SK-N-SH (cell line): ENCODE measurements at regions not wholly inside any gene's neighbourhood (a gene's known extent, or its start where the extent isn't known, plus 50 kb on each side); places are given as distances from the start of the nearest gene placed in this dataset.
"Not testable (repeated sequence)": the region's sequence is repeated elsewhere in the genome, so short reads cannot be mapped to it uniquely, and the experiment has no call there.

Experiments used
- CTCF ChIA-PET: fragments of 300-600, 350-600 bp; formaldehyde crosslinking; extraction: SDS; loops from one replicate; lab custom pipeline; 2021; lab: Yijun Ruan, JAX
- POLR2A ChIA-PET: fragments of 350-600 bp; sonication (Branson Sonifier 250); formaldehyde crosslinking; extraction: SDS; loops from one replicate; lab custom pipeline; 2020; ENCODE audit warnings: antibody characterized with exemption, inconsistent platforms; lab: Yijun Ruan, JAX
- DNase-seq: peaks from one replicate; pipeline ENCODE4 v3.0.0; 2012
- H2AFZ ChIP-seq: fragments of 200-600 bp; sonication (generic); 2 replicates; pipeline ENCODE4 v1.8.1; 2016; ENCODE audit warnings: antibody characterized with exemption, mild to moderate bottlenecking, low read depth
- H3F3A ChIP-seq: fragments of 200-600 bp; sonication (generic); replicated peaks from 2 replicates; pipeline ENCODE3; 2016; ENCODE audit warnings: antibody characterized with exemption, mild to moderate bottlenecking; ENCODE audit not compliant: insufficient read depth
- H3K27ac ChIP-seq, 2 experiments: fragments of 200-500 bp in 1 of 2; fragments of 200-600 bp in 1 of 2; sonication (Bioruptor generic) in 1 of 2; sonication (generic), shearing (Covaris generic) in 1 of 2; 2 replicates each; pipeline versions ENCODE4 v1.5.1 to v1.6.1; 2014 to 2016; ENCODE audit warnings: low read depth in 2 of 2, inconsistent platforms in 1 of 2, low read length in 1 of 2, mild to moderate bottlenecking in 1 of 2, mixed read lengths in 1 of 2
- H3K27me3 ChIP-seq: fragments of 200-600 bp; sonication (generic), shearing (Covaris generic); 2 replicates; pipeline ENCODE4 v1.6.1; 2016; ENCODE audit warnings: mixed run types; ENCODE audit not compliant: insufficient read depth
- H3K36me3 ChIP-seq, 2 experiments: fragments of 200-500 bp in 1 of 2; fragments of 200-600 bp in 1 of 2; sonication (Bioruptor generic) in 1 of 2; sonication (generic) in 1 of 2; replicated peaks in 1 of 2; 2 replicates each; pipeline versions ENCODE3 to v1.5.1; 2014 to 2016; ENCODE audit warnings: low read length in 1 of 2, mild to moderate bottlenecking in 1 of 2; ENCODE audit not compliant: insufficient read depth in 2 of 2, control insufficient read depth in 1 of 2
- H3K4me1 ChIP-seq, 2 experiments: fragments of 200-500 bp in 1 of 2; fragments of 200-600 bp in 1 of 2; sonication (Bioruptor generic) in 1 of 2; sonication (generic), shearing (Covaris generic) in 1 of 2; 2 replicates each; pipeline versions ENCODE4 v1.5.1 to v1.6.1; 2014 to 2016; ENCODE audit warnings: low read depth in 1 of 2, low read length in 1 of 2, mixed run types in 1 of 2; ENCODE audit not compliant: insufficient read depth in 2 of 2, control insufficient read depth in 1 of 2
- H3K4me2 ChIP-seq: fragments of 200-600 bp; sonication (generic), shearing (Covaris generic); 2 replicates; pipeline ENCODE4 v1.6.1; 2017; ENCODE audit warnings: mixed run types
- H3K4me3 ChIP-seq, 2 experiments: fragments of 200-500 bp in 1 of 2; fragments of 200-600 bp in 1 of 2; sonication (Bioruptor generic) in 1 of 2; sonication (generic), shearing (Covaris generic) in 1 of 2; 2 replicates each; pipeline versions ENCODE4 v1.5.1 to v1.8.1; 2014 to 2016; ENCODE audit warnings: low read depth in 2 of 2, inconsistent platforms in 1 of 2, low read length in 1 of 2, mild to moderate bottlenecking in 1 of 2, mixed read lengths in 1 of 2, moderate library complexity in 1 of 2
- H3K79me2 ChIP-seq: fragments of 200-600 bp; sonication (generic); 2 replicates; pipeline ENCODE4 v1.8.1; 2017; ENCODE audit warnings: mild to moderate bottlenecking; ENCODE audit not compliant: insufficient read depth
- H3K9ac ChIP-seq: fragments of 200-600 bp; sonication (generic); 2 replicates; pipeline ENCODE4 v1.6.1; 2017; ENCODE audit warnings: mixed run types
- H3K9me2 ChIP-seq: fragments of 200-600 bp; sonication (generic); 2 replicates; pipeline ENCODE4 v1.6.1; 2017; ENCODE audit warnings: mixed run types
- H3K9me3 ChIP-seq: fragments of 200-600 bp; sonication (generic); 2 replicates; pipeline ENCODE4 v1.6.1; 2017; ENCODE audit warnings: mixed run types, mild to moderate bottlenecking, moderate library complexity
- H4K20me1 ChIP-seq: fragments of 200-600 bp; sonication (generic); 2 replicates; pipeline ENCODE4 v1.6.1; 2017; ENCODE audit warnings: mild to moderate bottlenecking, mixed run types; ENCODE audit not compliant: insufficient read depth
- FOXJ3 ChIP-seq: sonication (generic); formaldehyde crosslinking; IDR thresholded peaks from 2 replicates; pipeline ENCODE4 v1.5.1; 2020; ENCODE audit warnings: mild to moderate bottlenecking, missing genetic modification reagents
- MAX ChIP-seq: IDR thresholded peaks from 2 replicates; pipeline ENCODE4 v1.4.0; 2012; ENCODE audit warnings: low read depth
- MEF2A ChIP-seq: IDR thresholded peaks from 2 replicates; pipeline ENCODE4 v1.4.0; 2012; ENCODE audit warnings: low read depth, borderline replicate concordance
- NRF1 ChIP-seq: IDR thresholded peaks from 2 replicates; pipeline ENCODE4 v1.6.1; 2012; ENCODE audit warnings: low read depth, mild to moderate bottlenecking, low read length
- PBX3 ChIP-seq: IDR thresholded peaks from 2 replicates; pipeline ENCODE4; 2012
- POLR2AphosphoS5 ChIP-seq: IDR thresholded peaks from 2 replicates; pipeline ENCODE4 v1.6.1; 2012; ENCODE audit warnings: low read depth, low read length
- RXRA ChIP-seq: IDR thresholded peaks from 2 replicates; pipeline ENCODE4 v1.4.0; 2012; ENCODE audit warnings: low read depth, mild to moderate bottlenecking, borderline replicate concordance
- TCF12 ChIP-seq: IDR thresholded peaks from 2 replicates; pipeline ENCODE4 v1.4.0; 2012
- TEAD4 ChIP-seq: IDR thresholded peaks from 2 replicates; pipeline ENCODE4 v1.4.0; 2012; ENCODE audit warnings: mild to moderate bottlenecking, borderline replicate concordance; ENCODE audit not compliant: insufficient read depth
- USF1 ChIP-seq: IDR thresholded peaks from 2 replicates; pipeline ENCODE4 v1.4.0; 2012; ENCODE audit warnings: low read depth, borderline replicate concordance
- YY1 ChIP-seq: IDR thresholded peaks from 2 replicates; pipeline ENCODE4 v1.4.0; 2012; ENCODE audit warnings: low read depth, mild to moderate bottlenecking
- ZBTB33 ChIP-seq: IDR thresholded peaks from 2 replicates; pipeline ENCODE4 v1.4.0; 2012; ENCODE audit warnings: low read depth, borderline replicate concordance
- WGBS: methylation state at CpG from one replicate; pipeline ENCODE4 v1.1.6; 2017; ENCODE audit warnings: low lambda C conversion rate; 5-methylcytosine and 5-hydroxymethylcytosine counted together

GRCh38 chr6:168238159-168238909 lies 81.2 kb downstream of the DACT2 start:
- H3K9me2 ChIP-seq: no peaks in the 10 kb centered on the region
- no peaks in the 10 kb centered on the region for H3K9me3 ChIP-seq
- H3K27ac ChIP-seq: no peak overlapping the region
- H3K36me3 ChIP-seq: no peaks in the 10 kb centered on the region
- H3K4me1 ChIP-seq: no peaks in the 10 kb centered on the region
- no peak overlapping the region for H2AFZ ChIP-seq
- 68% methylated on average over 11 of the region's 11 CpGs for WGBS
- no peak overlapping the region for H3K9ac ChIP-seq
- TF ChIP-seq NRF1 (no peak), POLR2AphosphoS5 (no peak), TEAD4 (no peak), MAX (no peak), MEF2A (no peak), ZBTB33 (no peak), RXRA (no peak), TCF12 (no peak), YY1 (no peak), FOXJ3 (no peak), USF1 (no peak), PBX3 (no peak)
- H3K4me3 ChIP-seq: no peak overlapping the region
- no peaks in the 10 kb centered on the region for H3K79me2 ChIP-seq
- H3F3A ChIP-seq: no peaks in the 10 kb centered on the region
- no peaks in the 10 kb centered on the region for H4K20me1 ChIP-seq
- POLR2A ChIA-PET: no interaction called here
- H3K4me2 ChIP-seq: no peak overlapping the region
- H3K27me3 ChIP-seq: no peaks in the 10 kb centered on the region
- DNase-seq: no peak
- CTCF ChIA-PET: no interaction called here

GRCh38 chr6:168233875-168234213 lies 85.7 kb downstream of the DACT2 start:
- CTCF ChIA-PET, H3K79me2 ChIP-seq, H3K9me2 ChIP-seq, DNase-seq, POLR2A ChIA-PET, H3F3A ChIP-seq, H3K9ac ChIP-seq, H3K27me3 ChIP-seq, H3K4me3 ChIP-seq, H3K9me3 ChIP-seq, H3K4me1 ChIP-seq, H3K27ac ChIP-seq, H2AFZ ChIP-seq, H4K20me1 ChIP-seq, H3K4me2 ChIP-seq, H3K36me3 ChIP-seq: not testable (repeated sequence)
- WGBS: 72% methylated on average over 7 of the region's 7 CpGs
